ENCODE measurements at regions not wholly inside any gene's neighbourhood (a gene's known extent, or its start where the extent isn't known, plus 50 kb on each side); places are given as distances from the start of the nearest gene placed in this dataset.

GRCh38 chr12:59149995-59150642, 229.8 kb upstream of the LRIG3 start:
- no peak overlapping the region for H3K4me3 ChIP-seq (ENCODE audit: low read depth, low read length, poor library complexity, severe bottlenecking)
- H4K20me1 ChIP-seq (ENCODE audit: insufficient read depth, low read length) = no peaks in the 10 kb centered on the region
- H3K4me2 ChIP-seq (ENCODE audit: low read length) = no peak overlapping the region
- H3K27me3 ChIP-seq (ENCODE audit: insufficient read depth, low read length) = no peaks in the 10 kb centered on the region
- TF ChIP-seq CTCF (IDR thresholded peaks at IDR 0.05; ENCODE audit: low read length) (peak; percentile 99), EZH2 (IDR thresholded peaks at IDR 0.05; ENCODE audit: borderline replicate concordance, low read length) (no peak)
- no peaks in the 10 kb centered on the region for H3K4me1 ChIP-seq (ENCODE audit: insufficient read depth, low read length, severe bottlenecking)
- no peaks in the 10 kb centered on the region for H3F3A ChIP-seq (ENCODE audit: insufficient read depth, low read length)
- no peak overlapping the region for H3K27ac ChIP-seq (ENCODE audit: low read depth, low read length, poor library complexity, severe bottlenecking)
- H3K36me3 ChIP-seq (ENCODE audit: insufficient read depth, low read length) = no peaks in the 10 kb centered on the region
- no peaks in the 10 kb centered on the region for H3K79me2 ChIP-seq (ENCODE audit: insufficient read depth, low read length)
- H3K9me2 ChIP-seq (ENCODE audit: low read depth, low read length) = no peaks in the 10 kb centered on the region
- no peak overlapping the region for H3K9ac ChIP-seq (ENCODE audit: low read length)
- H3K9me3 ChIP-seq (ENCODE audit: low read length) = no peaks in the 10 kb centered on the region
- H2AFZ ChIP-seq (ENCODE audit: low read length) = no peak overlapping the region

- no peaks in the 10 kb centered on the region for H4K20me1 ChIP-seq (ENCODE audit: insufficient read depth, low read length)
- H3K9me3 ChIP-seq (ENCODE audit: low read length) = no peaks in the 10 kb centered on the region
- H3K27me3 ChIP-seq (ENCODE audit: insufficient read depth, low read length) = no peaks in the 10 kb centered on the region
- no peak overlapping the region for H2AFZ ChIP-seq (ENCODE audit: low read length)
- H3K27ac ChIP-seq (ENCODE audit: low read depth, low read length, poor library complexity, severe bottlenecking) = no peak overlapping the region
- no peak overlapping the region for H3K4me3 ChIP-seq (ENCODE audit: low read depth, low read length, poor library complexity, severe bottlenecking)
- no peak overlapping the region for H3K4me2 ChIP-seq (ENCODE audit: low read length)
- no peaks in the 10 kb centered on the region for H3K4me1 ChIP-seq (ENCODE audit: insufficient read depth, low read length, severe bottlenecking)
- H3K79me2 ChIP-seq (ENCODE audit: insufficient read depth, low read length) = no peaks in the 10 kb centered on the region
- no peaks in the 10 kb centered on the region for H3K9me2 ChIP-seq (ENCODE audit: low read depth, low read length)
- no peaks in the 10 kb centered on the region for H3K36me3 ChIP-seq (ENCODE audit: insufficient read depth, low read length)
- H3F3A ChIP-seq (ENCODE audit: insufficient read depth, low read length) = no peaks in the 10 kb centered on the region
- H3K9ac ChIP-seq (ENCODE audit: low read length) = no peak overlapping the region
- TF ChIP-seq CTCF (IDR thresholded peaks at IDR 0.05; ENCODE audit: low read length) (no peak), EZH2 (IDR thresholded peaks at IDR 0.05; ENCODE audit: borderline replicate concordance, low read length) (no peak)
Measured at GRCh38 chr12:59147791-59148190, 227.5 kb upstream of the LRIG3 start.

- no peak for TF ChIP-seq CTCF (IDR thresholded peaks at IDR 0.05; ENCODE audit: low read length)
- TF ChIP-seq EZH2 (IDR thresholded peaks at IDR 0.05; ENCODE audit: borderline replicate concordance, low read length) = no peak
- no peaks in the 10 kb centered on the region for H3K27me3 ChIP-seq (ENCODE audit: insufficient read depth, low read length)
- no peaks in the 10 kb centered on the region for H3F3A ChIP-seq (ENCODE audit: insufficient read depth, low read length)
- H3K9ac ChIP-seq (ENCODE audit: low read length) = no peak overlapping the region
- no peak overlapping the region for H3K27ac ChIP-seq (ENCODE audit: low read depth, low read length, poor library complexity, severe bottlenecking)
- H4K20me1 ChIP-seq (ENCODE audit: insufficient read depth, low read length) = no peaks in the 10 kb centered on the region
- no peaks in the 10 kb centered on the region for H3K9me3 ChIP-seq (ENCODE audit: low read length)
- H3K4me1 ChIP-seq (ENCODE audit: insufficient read depth, low read length, severe bottlenecking) = no peaks in the 10 kb centered on the region
- H3K79me2 ChIP-seq (ENCODE audit: insufficient read depth, low read length) = no peaks in the 10 kb centered on the region
- no peak overlapping the region for H2AFZ ChIP-seq (ENCODE audit: low read length)
- H3K9me2 ChIP-seq (ENCODE audit: low read depth, low read length) = no peaks in the 10 kb centered on the region
- H3K36me3 ChIP-seq (ENCODE audit: insufficient read depth, low read length) = no peaks in the 10 kb centered on the region
- no peak overlapping the region for H3K4me2 ChIP-seq (ENCODE audit: low read length)
- H3K4me3 ChIP-seq (ENCODE audit: low read depth, low read length, poor library complexity, severe bottlenecking) = no peak overlapping the region
Measured at GRCh38 chr12:59142183-59142790, 222.0 kb upstream of the LRIG3 start.

Measured in OCI-LY1 (cell line).